Liver (tissue), 8 donors: ENCODE measurements at regions not wholly inside any gene's neighbourhood (a gene's known extent, or its start where the extent isn't known, plus 50 kb on each side); places are given as distances from the start of the nearest gene placed in this dataset.
A peak's percentile ranks its signal among the peaks of the same experiment; 100 is the strongest.

Experiments
- DNase-seq: peaks from one replicate; pipeline ENCODE4 v3.0.0-alpha.2; 2017; ENCODE audit warnings: low spot score
- H3K27ac ChIP-seq, 2 donors: one replicate each; pipeline ENCODE4 v1.7.0; 2013; ENCODE audit warnings: inconsistent platforms in 2 of 2, low read length in 2 of 2, control low read depth in 1 of 2, low read depth in 1 of 2, mild to moderate bottlenecking in 1 of 2
- H3K27me3 ChIP-seq, 4 donors: one replicate each; pipeline versions ENCODE4 v1.6.1 to v1.7.0; 2013; ENCODE audit warnings: low read length in 3 of 4, inconsistent platforms in 1 of 4, mild to moderate bottlenecking in 1 of 4, moderate library complexity in 1 of 4; ENCODE audit not compliant: control insufficient read depth in 4 of 4, insufficient read depth in 4 of 4
- H3K36me3 ChIP-seq, 4 donors: one replicate each; pipeline versions ENCODE4 v1.6.1 to v1.7.0; 2013; ENCODE audit warnings: low read length in 3 of 4, mild to moderate bottlenecking in 3 of 4, low read depth in 1 of 4, moderate library complexity in 1 of 4; ENCODE audit not compliant: control insufficient read depth in 4 of 4, insufficient read depth in 3 of 4
- H3K4me1 ChIP-seq, 4 donors: one replicate each; pipeline versions ENCODE4 v1.6.1 to v1.7.0; 2013; ENCODE audit warnings: low read length in 3 of 4, mild to moderate bottlenecking in 3 of 4, moderate library complexity in 1 of 4; ENCODE audit not compliant: control insufficient read depth in 4 of 4, insufficient read depth in 4 of 4
- H3K4me3 ChIP-seq, 3 donors: one replicate each; pipeline versions ENCODE4 v1.6.1 to v1.7.0; 2013; ENCODE audit warnings: low read length in 3 of 3, control low read depth in 1 of 3, low read depth in 1 of 3, mild to moderate bottlenecking in 1 of 3
- H3K9ac ChIP-seq, 2 donors: one replicate each; pipeline ENCODE4 v1.7.0; 2013; ENCODE audit warnings: low read length in 2 of 2, mild to moderate bottlenecking in 2 of 2, moderate library complexity in 2 of 2, control low read depth in 1 of 2, low read depth in 1 of 2
- H3K9me3 ChIP-seq, 4 donors: one replicate each; pipeline versions ENCODE4 v1.6.1 to v1.7.0; 2013; ENCODE audit warnings: low read length in 3 of 4; ENCODE audit not compliant: control insufficient read depth in 4 of 4
- EGR1 ChIP-seq, 2 donors: IDR thresholded peaks; 2 replicates each; pipeline ENCODE4 v1.6.1; 2016 to 2018; ENCODE audit warnings: antibody characterized with exemption in 2 of 2, low read depth in 2 of 2
- FOXA1 ChIP-seq: IDR thresholded peaks from 2 replicates; pipeline ENCODE4 v1.6.1; 2016; ENCODE audit warnings: antibody characterized with exemption
- FOXA2 ChIP-seq: IDR thresholded peaks from 2 replicates; pipeline ENCODE4 v1.6.1; 2016; ENCODE audit warnings: antibody characterized with exemption
- GABPA ChIP-seq, 2 donors: IDR thresholded peaks in 1 of 2; conservative IDR thresholded peaks in 1 of 2; 2 replicates each; pipeline ENCODE4 v1.6.1; 2016; ENCODE audit warnings: antibody characterized with exemption in 2 of 2, mild to moderate bottlenecking in 1 of 2, moderate library complexity in 1 of 2
- HNF4A ChIP-seq, 2 donors: conservative IDR thresholded peaks; 2 replicates each; pipeline ENCODE4 v1.6.1; 2016; ENCODE audit warnings: antibody characterized with exemption in 2 of 2, mild to moderate bottlenecking in 2 of 2
- HNF4G ChIP-seq: IDR thresholded peaks from 2 replicates; pipeline ENCODE4 v1.6.1; 2016; ENCODE audit warnings: antibody characterized with exemption
- JUND ChIP-seq, 2 donors: IDR thresholded peaks; 2 replicates each; pipeline ENCODE4 v1.6.1; 2016; ENCODE audit warnings: antibody characterized with exemption in 2 of 2
- RAD21 ChIP-seq, 2 donors: IDR thresholded peaks; 2 replicates each; pipeline ENCODE4 v1.6.1; 2016; ENCODE audit warnings: antibody characterized with exemption in 2 of 2, mild to moderate bottlenecking in 2 of 2
- TAF1 ChIP-seq: conservative IDR thresholded peaks from 2 replicates; pipeline ENCODE4 v1.6.1; 2016; ENCODE audit warnings: antibody characterized with exemption, mild to moderate bottlenecking
- YY1 ChIP-seq: IDR thresholded peaks from 2 replicates; pipeline ENCODE4 v1.6.1; 2016; ENCODE audit warnings: antibody characterized with exemption, mild to moderate bottlenecking
- WGBS: extraction: QIAGEN DNeasy Blood & Tissue Kit; methylation state at CpG from one replicate; pipeline ENCODE4 v1.1.7; 2013; 5-methylcytosine and 5-hydroxymethylcytosine counted together
- TF ChIP-seq, protein P1 (sequence below): fragments of 150-350 bp; IDR thresholded peaks from 2 replicates; pipeline ENCODE4 v1.5.1; 2017; ENCODE audit warnings: improper control_type of control experiment, low read depth, low read length; ENCODE audit not compliant: missing input control
- TF ChIP-seq, protein P2 (sequence below): IDR thresholded peaks from 2 replicates; pipeline ENCODE4 v1.6.1; 2016; ENCODE audit warnings: antibody characterized with exemption
- TF ChIP-seq, protein P3 (sequence below): IDR thresholded peaks from 2 replicates; pipeline ENCODE4 v1.6.1; 2016; ENCODE audit warnings: antibody characterized with exemption
- TF ChIP-seq, protein P4 (sequence below): IDR thresholded peaks from 2 replicates; pipeline ENCODE4 v1.6.1; 2016; ENCODE audit warnings: antibody characterized with exemption
- donor health status: healthy.
- donor health status: healthy.
- donor health status: healthy.
- donor health status: healthy.
- donor health status: healthy.

DNA sequence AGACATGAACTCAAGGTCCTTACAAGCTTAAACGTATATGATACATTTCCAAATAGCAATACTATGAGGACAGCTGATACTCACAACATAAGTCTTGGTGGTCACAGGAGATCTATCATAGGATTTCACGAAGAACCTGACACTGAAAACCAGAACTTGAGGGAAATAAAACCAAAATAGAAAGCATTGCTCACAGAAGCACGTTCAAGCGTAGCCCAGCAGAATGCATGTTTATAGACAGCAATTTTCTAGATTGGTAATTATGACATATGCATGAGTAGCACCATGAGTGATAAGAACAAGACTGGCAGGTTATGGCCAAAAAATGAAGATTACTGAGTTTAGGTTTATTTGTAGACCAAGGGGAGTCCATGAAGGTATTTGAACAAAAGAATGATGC lies 243.5 kb downstream of the ETS1 start (continued):
- TF ChIP-seq, protein P1, sequence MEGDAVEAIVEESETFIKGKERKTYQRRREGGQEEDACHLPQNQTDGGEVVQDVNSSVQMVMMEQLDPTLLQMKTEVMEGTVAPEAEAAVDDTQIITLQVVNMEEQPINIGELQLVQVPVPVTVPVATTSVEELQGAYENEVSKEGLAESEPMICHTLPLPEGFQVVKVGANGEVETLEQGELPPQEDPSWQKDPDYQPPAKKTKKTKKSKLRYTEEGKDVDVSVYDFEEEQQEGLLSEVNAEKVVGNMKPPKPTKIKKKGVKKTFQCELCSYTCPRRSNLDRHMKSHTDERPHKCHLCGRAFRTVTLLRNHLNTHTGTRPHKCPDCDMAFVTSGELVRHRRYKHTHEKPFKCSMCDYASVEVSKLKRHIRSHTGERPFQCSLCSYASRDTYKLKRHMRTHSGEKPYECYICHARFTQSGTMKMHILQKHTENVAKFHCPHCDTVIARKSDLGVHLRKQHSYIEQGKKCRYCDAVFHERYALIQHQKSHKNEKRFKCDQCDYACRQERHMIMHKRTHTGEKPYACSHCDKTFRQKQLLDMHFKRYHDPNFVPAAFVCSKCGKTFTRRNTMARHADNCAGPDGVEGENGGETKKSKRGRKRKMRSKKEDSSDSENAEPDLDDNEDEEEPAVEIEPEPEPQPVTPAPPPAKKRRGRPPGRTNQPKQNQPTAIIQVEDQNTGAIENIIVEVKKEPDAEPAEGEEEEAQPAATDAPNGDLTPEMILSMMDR = no peak

DNA sequence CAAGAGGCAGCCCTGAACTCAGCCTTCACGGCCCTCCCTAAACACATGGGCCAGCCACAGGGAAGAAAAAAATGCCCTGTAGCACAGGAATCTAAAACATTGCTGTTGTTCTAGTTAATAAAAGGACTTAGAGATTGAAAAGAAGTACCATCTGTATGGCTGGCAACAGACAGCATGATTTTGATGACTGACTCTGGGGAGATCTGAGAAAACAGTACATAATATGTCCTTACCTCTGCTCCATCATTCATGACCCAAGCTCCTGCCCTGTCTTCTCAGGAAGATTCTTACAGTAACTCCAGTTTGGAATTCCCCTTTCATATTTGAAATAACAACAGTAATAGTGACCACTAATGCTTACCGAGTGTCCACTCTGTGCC lies 244.2 kb downstream of the ETS1 start:
- TF ChIP-seq HNF4A (conservative IDR thresholded peaks at IDR 0.05) (no peak), FOXA2 (no peak), RAD21 (IDR thresholded peaks at IDR 0.05) (no peak), HNF4G (no peak), YY1 (no peak), GABPA (IDR thresholded peaks at IDR 0.05 in 1 of 2, conservative IDR thresholded peaks at IDR 0.05 in 1 of 2) (no peak), FOXA1 (no peak), TAF1 (no peak), EGR1 (IDR thresholded peaks at IDR 0.05; ENCODE audit: low read depth in 2 of 2) (no peak), JUND (IDR thresholded peaks at IDR 0.05) (no peak)
- TF ChIP-seq, protein P2, sequence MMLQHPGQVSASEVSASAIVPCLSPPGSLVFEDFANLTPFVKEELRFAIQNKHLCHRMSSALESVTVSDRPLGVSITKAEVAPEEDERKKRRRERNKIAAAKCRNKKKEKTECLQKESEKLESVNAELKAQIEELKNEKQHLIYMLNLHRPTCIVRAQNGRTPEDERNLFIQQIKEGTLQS = no peak
- TF ChIP-seq, protein P3, sequence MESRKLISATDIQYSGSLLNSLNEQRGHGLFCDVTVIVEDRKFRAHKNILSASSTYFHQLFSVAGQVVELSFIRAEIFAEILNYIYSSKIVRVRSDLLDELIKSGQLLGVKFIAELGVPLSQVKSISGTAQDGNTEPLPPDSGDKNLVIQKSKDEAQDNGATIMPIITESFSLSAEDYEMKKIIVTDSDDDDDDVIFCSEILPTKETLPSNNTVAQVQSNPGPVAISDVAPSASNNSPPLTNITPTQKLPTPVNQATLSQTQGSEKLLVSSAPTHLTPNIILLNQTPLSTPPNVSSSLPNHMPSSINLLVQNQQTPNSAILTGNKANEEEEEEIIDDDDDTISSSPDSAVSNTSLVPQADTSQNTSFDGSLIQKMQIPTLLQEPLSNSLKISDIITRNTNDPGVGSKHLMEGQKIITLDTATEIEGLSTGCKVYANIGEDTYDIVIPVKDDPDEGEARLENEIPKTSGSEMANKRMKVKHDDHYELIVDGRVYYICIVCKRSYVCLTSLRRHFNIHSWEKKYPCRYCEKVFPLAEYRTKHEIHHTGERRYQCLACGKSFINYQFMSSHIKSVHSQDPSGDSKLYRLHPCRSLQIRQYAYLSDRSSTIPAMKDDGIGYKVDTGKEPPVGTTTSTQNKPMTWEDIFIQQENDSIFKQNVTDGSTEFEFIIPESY = no peak
- TF ChIP-seq, protein P4, sequence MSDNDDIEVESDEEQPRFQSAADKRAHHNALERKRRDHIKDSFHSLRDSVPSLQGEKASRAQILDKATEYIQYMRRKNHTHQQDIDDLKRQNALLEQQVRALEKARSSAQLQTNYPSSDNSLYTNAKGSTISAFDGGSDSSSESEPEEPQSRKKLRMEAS = no peak
- TF ChIP-seq, protein P1 = no peak
- H3K4me3 ChIP-seq = no peak overlapping the region
- 57% methylated on average over 2 of the region's 2 CpGs for WGBS
- H3K27ac ChIP-seq = no peak overlapping the region
- no peak for DNase-seq
- no peak overlapping the region for H3K9ac ChIP-seq
- H3K4me1 ChIP-seq = no peaks in the 10 kb centered on the region
- H3K27me3 ChIP-seq = no peaks in the 10 kb centered on the region
- H3K9me3 ChIP-seq = no peaks in the 10 kb centered on the region
- no peaks in the 10 kb centered on the region for H3K36me3 ChIP-seq

DNA sequence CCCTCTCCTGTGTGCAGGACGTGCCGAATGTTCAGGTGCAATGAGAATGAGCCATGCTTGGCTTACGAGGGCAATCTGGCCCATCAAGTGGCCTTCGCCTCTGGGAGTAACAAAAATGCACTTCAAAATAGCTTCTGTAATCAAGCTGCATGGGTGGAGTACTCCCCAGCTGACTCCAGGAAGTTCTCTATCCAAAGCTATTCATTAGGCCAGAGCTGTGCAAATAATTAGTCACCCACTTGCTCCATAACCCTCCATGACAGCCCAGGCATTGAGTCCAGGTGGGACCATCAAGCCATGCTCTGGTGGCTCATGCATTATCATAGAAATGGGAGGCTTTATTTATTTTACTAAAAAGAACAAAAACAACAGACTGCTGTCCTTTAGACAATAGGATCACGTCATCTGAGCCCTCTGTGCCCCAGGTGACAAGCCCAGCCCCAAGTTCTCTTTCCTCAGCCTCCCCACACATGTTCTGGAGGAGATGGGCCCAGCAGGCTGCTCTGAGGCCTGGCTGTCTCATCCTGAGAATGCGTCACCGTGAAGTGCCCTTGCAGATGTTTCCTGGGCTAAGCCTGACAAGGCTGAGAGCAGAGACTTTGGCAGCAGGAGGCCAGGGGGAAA lies 244.7 kb downstream of the ETS1 start:
- 57% methylated on average over 7 of the region's 7 CpGs for WGBS
- H3K9ac ChIP-seq = no peak overlapping the region
- no peak overlapping the region for H3K4me3 ChIP-seq
- no peaks in the 10 kb centered on the region for H3K9me3 ChIP-seq
- DNase-seq = no peak
- no peaks in the 10 kb centered on the region for H3K4me1 ChIP-seq
- no peaks in the 10 kb centered on the region for H3K36me3 ChIP-seq
- H3K27me3 ChIP-seq = no peaks in the 10 kb centered on the region
- no peak for TF ChIP-seq FOXA2
- TF ChIP-seq, protein P4 = peak; percentile 14
- H3K27ac ChIP-seq = peak overlapping the region in 1 of 2 donors; percentile 1
